Right lobe of liver (tissue), 4 donors: ENCODE measurements at regions not wholly inside any gene's neighbourhood (a gene's known extent, or its start where the extent isn't known, plus 50 kb on each side); places are given as distances from the start of the nearest gene placed in this dataset.

Experiments used
- POLR2A ChIP-seq: fragments of 450-650 bp; IDR thresholded peaks from one replicate; pipeline ENCODE4 v1.6.1; 2017; ENCODE audit warnings: antibody characterized with exemption, mild to moderate bottlenecking
- TF ChIP-seq, protein P1 (sequence below), 4 donors: fragments of 200-600 bp in 3 of 4; fragments of 450-650 bp in 1 of 4; IDR thresholded peaks; one replicate each; pipeline versions ENCODE4 v1.5.1 to v1.8.0; 2016 to 2022; ENCODE audit warnings: antibody characterized with exemption in 4 of 4, mild to moderate bottlenecking in 2 of 4
- donor health status: DM: no; HTN: no; CAD: no.
- donor health status: DM: no; HTN: no; CAD: no.
- donor health status: DM: no; HTN: yes; CAD: no.

GRCh38 chr10:29776246-29776645 lies 141.5 kb upstream of the SVIL start:
- TF ChIP-seq, protein P1, sequence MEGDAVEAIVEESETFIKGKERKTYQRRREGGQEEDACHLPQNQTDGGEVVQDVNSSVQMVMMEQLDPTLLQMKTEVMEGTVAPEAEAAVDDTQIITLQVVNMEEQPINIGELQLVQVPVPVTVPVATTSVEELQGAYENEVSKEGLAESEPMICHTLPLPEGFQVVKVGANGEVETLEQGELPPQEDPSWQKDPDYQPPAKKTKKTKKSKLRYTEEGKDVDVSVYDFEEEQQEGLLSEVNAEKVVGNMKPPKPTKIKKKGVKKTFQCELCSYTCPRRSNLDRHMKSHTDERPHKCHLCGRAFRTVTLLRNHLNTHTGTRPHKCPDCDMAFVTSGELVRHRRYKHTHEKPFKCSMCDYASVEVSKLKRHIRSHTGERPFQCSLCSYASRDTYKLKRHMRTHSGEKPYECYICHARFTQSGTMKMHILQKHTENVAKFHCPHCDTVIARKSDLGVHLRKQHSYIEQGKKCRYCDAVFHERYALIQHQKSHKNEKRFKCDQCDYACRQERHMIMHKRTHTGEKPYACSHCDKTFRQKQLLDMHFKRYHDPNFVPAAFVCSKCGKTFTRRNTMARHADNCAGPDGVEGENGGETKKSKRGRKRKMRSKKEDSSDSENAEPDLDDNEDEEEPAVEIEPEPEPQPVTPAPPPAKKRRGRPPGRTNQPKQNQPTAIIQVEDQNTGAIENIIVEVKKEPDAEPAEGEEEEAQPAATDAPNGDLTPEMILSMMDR (IDR thresholded peaks at IDR 0.05), result no peak
- no peak for TF ChIP-seq POLR2A
